AG10803 (cell line): ENCODE measurements at regions not wholly inside any gene's neighbourhood (a gene's known extent, or its start where the extent isn't known, plus 50 kb on each side); places are given as distances from the start of the nearest gene placed in this dataset.

Source experiments
- DNase-seq: peaks from one replicate; pipeline ENCODE4 v3.0.0; 2010; ENCODE audit warnings: low read depth
- H3K4me3 ChIP-seq: 2 replicates; pipeline ENCODE4 v1.5.1; 2011; ENCODE audit warnings: mild to moderate bottlenecking, low read length, control low read depth
- CTCF ChIP-seq: conservative IDR thresholded peaks from 2 replicates; pipeline ENCODE4 v1.5.1; 2011; ENCODE audit warnings: mild to moderate bottlenecking, low read length, control low read depth, inconsistent platforms

- no peak for TF ChIP-seq CTCF
- H3K4me3 ChIP-seq: no peak overlapping the region
- DNase-seq: no peak
Measured at GRCh38 chr5:174400461-174400860, 323.9 kb upstream of the MSX2 start.

- H3K4me3 ChIP-seq: no peak overlapping the region
- no peak for DNase-seq
- TF ChIP-seq CTCF: no peak
Measured at GRCh38 chr5:174401793-174402192, 322.6 kb upstream of the MSX2 start.

GRCh38 chr5:174402222-174402812 lies 322.1 kb upstream of the MSX2 start:
- no peak for DNase-seq
- H3K4me3 ChIP-seq: no peak overlapping the region
- TF ChIP-seq CTCF: no peak

- no peak overlapping the region for H3K4me3 ChIP-seq
- no peak for DNase-seq
- no peak for TF ChIP-seq CTCF
Measured at GRCh38 chr5:174404848-174405247, 319.5 kb upstream of the MSX2 start.

GRCh38 chr5:174409070-174409469 lies 315.3 kb upstream of the MSX2 start:
- no peak for TF ChIP-seq CTCF
- DNase-seq: no peak
- H3K4me3 ChIP-seq: no peak overlapping the region

- TF ChIP-seq CTCF: no peak
- H3K4me3 ChIP-seq: no peak overlapping the region
- DNase-seq: no peak
Measured at GRCh38 chr5:174409971-174410370, 314.4 kb upstream of the MSX2 start.

- no peak overlapping the region for H3K4me3 ChIP-seq
- no peak for TF ChIP-seq CTCF
- DNase-seq: no peak
Measured at GRCh38 chr5:174410716-174411478, 313.5 kb upstream of the MSX2 start.
